HEK293T (cell line): ENCODE measurements at regions not wholly inside any gene's neighbourhood (a gene's known extent, or its start where the extent isn't known, plus 50 kb on each side); places are given as distances from the start of the nearest gene placed in this dataset.

ENCODE experiments used
- CTCF ChIA-PET: fragments of 350-600 bp; formaldehyde crosslinking; extraction: SDS; loops from one replicate; lab custom pipeline; 2021; ENCODE audit warnings: antibody characterized with exemption, inconsistent platforms; lab: Yijun Ruan, JAX
- POLR2A ChIA-PET: fragments of 350-600 bp; formaldehyde crosslinking; extraction: SDS; loops from one replicate; lab custom pipeline; 2020; ENCODE audit warnings: antibody characterized with exemption, inconsistent platforms; lab: Yijun Ruan, JAX
- DNase-seq: peaks from one replicate; pipeline ENCODE4 v3.0.0; 2012; ENCODE audit warnings: mixed read lengths; ENCODE audit errors: extremely low spot score
- ARNT ChIP-seq: fragments of 450-650 bp; IDR thresholded peaks from 2 replicates; pipeline ENCODE4 v1.6.1; 2017; ENCODE audit warnings: mild to moderate bottlenecking
- BHLHE40 ChIP-seq: fragments of 450-650 bp; IDR thresholded peaks from 2 replicates; pipeline ENCODE4 v1.6.1; 2016; ENCODE audit warnings: mild to moderate bottlenecking, moderate library complexity, borderline replicate concordance
- CTBP1 ChIP-seq: fragments of 450-650 bp; IDR thresholded peaks from 2 replicates; pipeline ENCODE4 v1.6.1; 2016; ENCODE audit warnings: borderline replicate concordance
- ELF4 ChIP-seq: fragments of 450-650 bp; IDR thresholded peaks from 2 replicates; pipeline ENCODE4 v1.6.1; 2017; ENCODE audit warnings: antibody characterized with exemption
- FOXA1 ChIP-seq: fragments of 450-650 bp; IDR thresholded peaks from 2 replicates; pipeline ENCODE4 v1.6.1; 2016; ENCODE audit warnings: mild to moderate bottlenecking
- FOXK2 ChIP-seq: fragments of 450-650 bp; IDR thresholded peaks from 2 replicates; pipeline ENCODE4 v1.6.1; 2016; ENCODE audit warnings: mild to moderate bottlenecking
- FOXM1 ChIP-seq: fragments of 450-650 bp; IDR thresholded peaks from 2 replicates; pipeline ENCODE4 v1.6.1; 2017; ENCODE audit warnings: mild to moderate bottlenecking, borderline replicate concordance
- HDGF ChIP-seq: fragments of 450-650 bp; IDR thresholded peaks from 2 replicates; pipeline ENCODE4 v1.6.1; 2017; ENCODE audit warnings: antibody characterized with exemption, borderline replicate concordance
- L3MBTL2 ChIP-seq: fragments of 450-650 bp; conservative IDR thresholded peaks from 2 replicates; pipeline ENCODE4 v1.6.1; 2016; ENCODE audit warnings: mild to moderate bottlenecking
- LEF1 ChIP-seq: fragments of 450-650 bp; IDR thresholded peaks from 2 replicates; pipeline ENCODE4 v1.6.1; 2017; ENCODE audit warnings: mild to moderate bottlenecking, borderline replicate concordance
- NFRKB ChIP-seq: fragments of 450-650 bp; IDR thresholded peaks from 2 replicates; pipeline ENCODE4 v1.6.1; 2016; ENCODE audit warnings: mild to moderate bottlenecking, moderate library complexity
- PKNOX1 ChIP-seq: fragments of 450-650 bp; IDR thresholded peaks from 2 replicates; pipeline ENCODE4 v1.6.1; 2016
- SP1 ChIP-seq: fragments of 450-650 bp; IDR thresholded peaks from 2 replicates; pipeline ENCODE4 v1.6.1; 2017
- SUZ12 ChIP-seq: fragments of 450-650 bp; IDR thresholded peaks from 2 replicates; pipeline ENCODE4 v1.6.1; 2016; ENCODE audit warnings: mild to moderate bottlenecking
- TARDBP ChIP-seq: fragments of 450-650 bp; IDR thresholded peaks from 2 replicates; pipeline ENCODE4 v1.6.1; 2016
- ZNF384 ChIP-seq: fragments of 450-650 bp; IDR thresholded peaks from 2 replicates; pipeline ENCODE4 v1.6.1; 2016

GRCh38 chr1:73913025-73913424 is 285.0 kb downstream of the LRRIQ3 start:
- CTCF ChIA-PET: no interaction called here
- no peak for DNase-seq
- POLR2A ChIA-PET: no interaction called here
- TF ChIP-seq SP1 (no peak), HDGF (no peak), FOXA1 (no peak), NFRKB (no peak), ARNT (no peak), TARDBP (no peak), FOXK2 (no peak), SUZ12 (no peak), CTBP1 (no peak), FOXM1 (no peak), PKNOX1 (no peak), ELF4 (no peak), L3MBTL2 (no peak), BHLHE40 (no peak)

DNA sequence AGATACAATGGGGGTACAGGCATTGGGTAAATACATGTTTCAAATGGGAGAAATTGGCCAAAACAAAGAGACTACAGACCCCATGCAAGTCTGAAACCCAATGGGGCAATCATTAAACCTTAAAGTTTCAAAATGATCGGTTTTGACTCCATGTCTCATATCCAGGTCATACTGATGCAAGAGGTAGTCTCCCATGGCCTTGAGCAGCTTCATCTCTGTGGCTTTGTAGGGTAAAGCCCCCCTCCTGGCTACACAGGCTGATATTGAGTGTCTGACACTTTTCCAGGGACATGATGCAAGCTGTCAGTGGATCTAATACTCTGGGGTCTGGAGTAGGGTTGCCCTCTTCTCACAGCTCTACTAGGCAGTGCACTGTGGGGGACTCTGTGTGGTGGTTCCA is 286.1 kb downstream of the LRRIQ3 start:
- TF ChIP-seq BHLHE40: no peak
- TF ChIP-seq ELF4: no peak
- no peak for TF ChIP-seq PKNOX1
- no peak for TF ChIP-seq LEF1
- no peak for TF ChIP-seq TARDBP
- TF ChIP-seq SP1: no peak
- TF ChIP-seq ARNT: no peak
- TF ChIP-seq SUZ12: no peak
- no peak for TF ChIP-seq FOXA1
- CTCF ChIA-PET: no interaction called here
- POLR2A ChIA-PET: no interaction called here
- DNase-seq: no peak

DNA sequence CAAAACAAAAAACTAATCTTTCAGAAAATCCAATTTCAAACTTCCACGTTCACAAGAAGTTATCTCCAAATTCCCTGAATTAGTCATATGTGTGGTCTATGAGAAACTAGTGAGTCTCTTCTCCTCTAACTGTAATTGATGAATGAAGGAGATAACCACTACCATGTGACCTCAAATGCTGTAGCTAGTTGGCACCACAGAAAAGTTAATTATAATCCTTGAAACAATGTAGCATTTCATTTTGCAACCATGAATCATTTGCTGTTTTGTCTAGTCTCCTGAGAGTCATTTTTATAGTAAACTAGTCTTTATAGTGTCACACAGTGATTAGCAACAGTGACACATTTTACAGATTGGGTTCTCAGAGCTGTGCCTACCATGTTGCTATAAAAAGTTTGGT is 287.5 kb downstream of the LRRIQ3 start:
- CTCF ChIA-PET: no interaction called here
- POLR2A ChIA-PET: no interaction called here
- DNase-seq: no peak
- no peak for TF ChIP-seq FOXM1
- no peak for TF ChIP-seq TARDBP
- no peak for TF ChIP-seq ZNF384
- no peak for TF ChIP-seq FOXK2
- TF ChIP-seq FOXA1: no peak
- no peak for TF ChIP-seq L3MBTL2
- no peak for TF ChIP-seq PKNOX1
- no peak for TF ChIP-seq BHLHE40
- TF ChIP-seq NFRKB: no peak
- no peak for TF ChIP-seq CTBP1
- no peak for TF ChIP-seq SP1
- TF ChIP-seq LEF1: no peak
- no peak for TF ChIP-seq SUZ12

GRCh38 chr1:73910062-73910461 is 287.9 kb downstream of the LRRIQ3 start:
- ChIA-PET CTCF (no interaction called here), POLR2A (no interaction called here)
- no peak for TF ChIP-seq L3MBTL2
- TF ChIP-seq PKNOX1: no peak
- no peak for TF ChIP-seq ZNF384
- TF ChIP-seq CTBP1: no peak
- no peak for TF ChIP-seq BHLHE40
- no peak for TF ChIP-seq FOXA1
- TF ChIP-seq HDGF: no peak
- TF ChIP-seq FOXM1: no peak
- no peak for TF ChIP-seq NFRKB
- no peak for TF ChIP-seq FOXK2
- no peak for DNase-seq

GRCh38 chr1:73909043-73909562 is 288.9 kb downstream of the LRRIQ3 start:
- ChIA-PET POLR2A (no interaction called here), CTCF (no interaction called here)
- DNase-seq: no peak
- no peak for TF ChIP-seq SUZ12
- no peak for TF ChIP-seq FOXM1
- TF ChIP-seq LEF1: no peak
- TF ChIP-seq NFRKB: no peak
- no peak for TF ChIP-seq ARNT
- no peak for TF ChIP-seq SP1
- no peak for TF ChIP-seq CTBP1

GRCh38 chr1:73907051-73907450 is 290.9 kb downstream of the LRRIQ3 start:
- no peak for TF ChIP-seq FOXM1
- TF ChIP-seq PKNOX1: no peak
- TF ChIP-seq ARNT: no peak
- TF ChIP-seq FOXA1: no peak
- TF ChIP-seq SUZ12: no peak
- TF ChIP-seq L3MBTL2: no peak
- TF ChIP-seq ELF4: no peak
- TF ChIP-seq CTBP1: no peak
- no peak for TF ChIP-seq NFRKB
- TF ChIP-seq LEF1: no peak
- TF ChIP-seq BHLHE40: no peak
- CTCF ChIA-PET: no interaction called here
- no peak for DNase-seq
- POLR2A ChIA-PET: no interaction called here
